ENCODE measurements at regions not wholly inside any gene's neighbourhood (a gene's known extent, or its start where the extent isn't known, plus 50 kb on each side); places are given as distances from the start of the nearest gene placed in this dataset.

DNA sequence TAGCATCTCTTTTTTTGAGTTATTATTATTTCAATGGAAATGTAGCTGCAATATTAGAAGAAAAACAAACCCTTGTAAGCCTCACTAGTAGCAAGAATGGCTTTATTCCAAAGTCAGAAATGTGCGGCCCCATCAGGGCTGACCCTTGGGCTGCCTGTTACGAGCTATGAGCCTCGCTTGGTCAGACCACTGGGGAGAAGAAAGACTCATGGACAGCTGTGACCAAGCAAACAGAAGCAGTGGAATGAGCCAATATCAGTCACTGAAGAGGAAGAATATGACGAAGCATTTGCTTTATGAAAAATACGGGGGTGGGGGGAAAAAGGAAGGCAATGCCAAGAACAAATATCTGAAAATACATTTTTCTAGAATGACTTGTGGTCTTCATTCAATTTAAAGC lies 504.5 kb downstream of the LMO4 start:
- peak overlapping the region; percentile 85 for H2AFZ ChIP-seq (ENCODE audit: low read length, unreplicated experiment)
- H3K4me3 ChIP-seq (ENCODE audit: low read depth, low read length) = peak overlapping the region; percentile 2
- H3K27me3 ChIP-seq (ENCODE audit: insufficient read depth, low read length) = no peaks in the 10 kb centered on the region
- no peaks in the 10 kb centered on the region for H3K79me2 ChIP-seq (ENCODE audit: control insufficient read depth, insufficient read depth, low read length, unreplicated experiment)
- peaks cover 12% of the 10 kb centered on the region for H3K4me1 ChIP-seq (ENCODE audit: control insufficient read depth, insufficient read depth, low read length, unreplicated experiment)
- peak overlapping the region; percentile 44 for H3K27ac ChIP-seq (ENCODE audit: low read depth, low read length)
- H3K36me3 ChIP-seq (ENCODE audit: insufficient read depth, low read length) = no peaks in the 10 kb centered on the region

DNA sequence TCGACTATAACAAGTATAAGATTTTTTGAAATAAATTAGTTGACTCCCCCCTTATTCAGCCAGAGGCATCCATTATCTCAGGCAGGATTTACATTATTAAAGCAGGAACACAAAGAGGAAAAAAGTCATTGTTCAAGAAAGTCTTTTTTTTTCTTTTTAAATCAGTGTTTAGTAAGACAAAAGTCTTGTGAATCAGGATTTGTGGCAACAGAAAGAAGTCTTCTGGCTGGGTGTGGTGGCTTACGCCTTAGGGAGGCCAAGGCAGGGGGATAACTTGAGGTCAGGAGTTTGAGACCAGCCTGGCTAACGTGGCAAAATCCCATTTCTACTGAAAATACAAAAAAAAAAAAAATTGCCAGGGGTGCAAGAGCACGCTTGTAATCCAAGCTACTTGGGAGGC lies 505.5 kb downstream of the LMO4 start:
- H3K79me2 ChIP-seq (ENCODE audit: control insufficient read depth, insufficient read depth, low read length, unreplicated experiment) = no peaks in the 10 kb centered on the region
- no peak overlapping the region for H3K4me3 ChIP-seq (ENCODE audit: low read depth, low read length)
- H2AFZ ChIP-seq (ENCODE audit: low read length, unreplicated experiment) = no peak overlapping the region
- no peaks in the 10 kb centered on the region for H3K36me3 ChIP-seq (ENCODE audit: insufficient read depth, low read length)
- no peaks in the 10 kb centered on the region for H3K27me3 ChIP-seq (ENCODE audit: insufficient read depth, low read length)
- H3K4me1 ChIP-seq (ENCODE audit: control insufficient read depth, insufficient read depth, low read length, unreplicated experiment) = peaks cover 12% of the 10 kb centered on the region
- no peak overlapping the region for H3K27ac ChIP-seq (ENCODE audit: low read depth, low read length)

GRCh38 chr1:87834941-87835340 lies 506.3 kb downstream of the LMO4 start:
- Histone ChIP-seq H2AFZ (ENCODE audit: low read length, unreplicated experiment) (no peak overlapping the region), H3K79me2 (ENCODE audit: control insufficient read depth, insufficient read depth, low read length, unreplicated experiment) (no peaks in the 10 kb centered on the region), H3K27me3 (ENCODE audit: insufficient read depth, low read length) (no peaks in the 10 kb centered on the region), H3K36me3 (ENCODE audit: insufficient read depth, low read length) (no peaks in the 10 kb centered on the region), H3K4me1 (ENCODE audit: control insufficient read depth, insufficient read depth, low read length, unreplicated experiment) (peaks cover 12% of the 10 kb centered on the region), H3K4me3 (ENCODE audit: low read depth, low read length) (no peak overlapping the region), H3K27ac (ENCODE audit: low read depth, low read length) (no peak overlapping the region)

GRCh38 chr1:87840767-87841166 lies 512.1 kb downstream of the LMO4 start:
- Histone ChIP-seq H3K27ac (ENCODE audit: low read depth, low read length) (no peak overlapping the region), H3K4me3 (ENCODE audit: low read depth, low read length) (no peak overlapping the region), H3K36me3 (ENCODE audit: insufficient read depth, low read length) (no peaks in the 10 kb centered on the region), H3K4me1 (ENCODE audit: control insufficient read depth, insufficient read depth, low read length, unreplicated experiment) (no peaks in the 10 kb centered on the region), H2AFZ (ENCODE audit: low read length, unreplicated experiment) (no peak overlapping the region), H3K79me2 (ENCODE audit: control insufficient read depth, insufficient read depth, low read length, unreplicated experiment) (no peaks in the 10 kb centered on the region), H3K27me3 (ENCODE audit: insufficient read depth, low read length) (no peaks in the 10 kb centered on the region)

DNA sequence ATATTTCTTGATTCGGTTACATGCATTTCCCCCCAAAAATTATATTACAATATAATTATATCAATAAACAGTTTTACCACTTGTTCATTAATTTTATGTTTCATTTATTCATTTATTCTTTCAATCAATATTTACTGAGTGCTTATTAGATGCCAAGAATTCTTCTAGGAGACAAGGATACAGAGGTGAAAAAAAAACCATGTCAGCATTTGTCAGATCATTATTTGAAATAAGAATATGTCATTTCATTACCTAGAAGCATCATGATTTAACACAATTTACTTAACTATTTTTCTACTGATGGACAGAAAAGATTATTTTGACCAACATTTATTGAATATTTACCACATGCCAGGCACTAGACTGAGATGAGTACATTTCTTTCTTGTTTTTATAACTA lies 512.7 kb downstream of the LMO4 start:
- Histone ChIP-seq H3K4me1 (ENCODE audit: control insufficient read depth, insufficient read depth, low read length, unreplicated experiment) (no peaks in the 10 kb centered on the region), H2AFZ (ENCODE audit: low read length, unreplicated experiment) (no peak overlapping the region), H3K27ac (ENCODE audit: low read depth, low read length) (no peak overlapping the region), H3K27me3 (ENCODE audit: insufficient read depth, low read length) (no peaks in the 10 kb centered on the region), H3K79me2 (ENCODE audit: control insufficient read depth, insufficient read depth, low read length, unreplicated experiment) (no peaks in the 10 kb centered on the region), H3K4me3 (ENCODE audit: low read depth, low read length) (no peak overlapping the region), H3K36me3 (ENCODE audit: insufficient read depth, low read length) (no peaks in the 10 kb centered on the region)

GRCh38 chr1:87842156-87842555 lies 513.5 kb downstream of the LMO4 start:
- no peak overlapping the region for H3K27ac ChIP-seq (ENCODE audit: low read depth, low read length)
- no peaks in the 10 kb centered on the region for H3K36me3 ChIP-seq (ENCODE audit: insufficient read depth, low read length)
- H3K4me1 ChIP-seq (ENCODE audit: control insufficient read depth, insufficient read depth, low read length, unreplicated experiment) = no peaks in the 10 kb centered on the region
- no peaks in the 10 kb centered on the region for H3K79me2 ChIP-seq (ENCODE audit: control insufficient read depth, insufficient read depth, low read length, unreplicated experiment)
- no peaks in the 10 kb centered on the region for H3K27me3 ChIP-seq (ENCODE audit: insufficient read depth, low read length)
- no peak overlapping the region for H3K4me3 ChIP-seq (ENCODE audit: low read depth, low read length)
- no peak overlapping the region for H2AFZ ChIP-seq (ENCODE audit: low read length, unreplicated experiment)

DNA sequence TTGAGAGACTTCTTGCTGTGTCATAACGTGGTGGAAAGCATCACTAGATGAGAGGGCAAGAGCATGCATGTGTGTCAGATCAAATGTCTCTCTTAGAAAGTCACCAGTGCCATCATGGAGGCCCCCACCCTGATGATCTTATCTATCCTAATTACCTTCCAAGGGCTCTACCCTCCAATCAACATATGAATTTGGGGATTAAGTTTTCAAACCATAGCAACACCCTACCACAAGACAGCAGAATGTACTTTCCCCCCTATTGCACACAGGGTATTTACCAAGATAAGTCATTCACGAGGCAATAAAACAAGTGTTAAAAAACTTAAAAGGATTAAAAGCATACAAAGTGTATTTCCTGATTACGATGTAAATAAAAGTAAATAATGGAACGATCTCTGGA lies 515.6 kb downstream of the LMO4 start:
- no peaks in the 10 kb centered on the region for H3K27me3 ChIP-seq (ENCODE audit: insufficient read depth, low read length)
- H3K36me3 ChIP-seq (ENCODE audit: insufficient read depth, low read length) = no peaks in the 10 kb centered on the region
- H3K79me2 ChIP-seq (ENCODE audit: control insufficient read depth, insufficient read depth, low read length, unreplicated experiment) = no peaks in the 10 kb centered on the region
- H3K4me3 ChIP-seq (ENCODE audit: low read depth, low read length) = no peak overlapping the region
- no peak overlapping the region for H2AFZ ChIP-seq (ENCODE audit: low read length, unreplicated experiment)
- no peak overlapping the region for H3K27ac ChIP-seq (ENCODE audit: low read depth, low read length)
- no peaks in the 10 kb centered on the region for H3K4me1 ChIP-seq (ENCODE audit: control insufficient read depth, insufficient read depth, low read length, unreplicated experiment)

DNA sequence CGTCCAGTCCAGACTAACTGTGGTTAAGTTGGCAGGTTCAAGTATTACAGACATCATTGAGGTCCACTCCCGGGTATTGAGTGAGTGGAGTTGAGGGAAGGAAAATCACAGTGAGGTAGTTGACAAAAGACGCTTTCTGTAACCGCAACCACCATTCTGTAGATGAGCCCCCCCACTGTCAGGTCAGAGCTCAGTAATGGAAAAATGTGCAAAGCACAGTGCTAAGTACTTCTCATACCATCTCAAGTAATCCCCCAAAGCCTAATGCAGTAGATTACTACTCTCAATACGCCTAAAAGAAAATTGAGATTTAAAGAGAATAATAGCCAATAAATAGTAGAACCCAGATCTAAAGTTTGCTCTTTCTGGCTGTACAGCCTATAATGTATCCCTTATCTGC lies 522.8 kb downstream of the LMO4 start:
- no peak overlapping the region for H2AFZ ChIP-seq (ENCODE audit: low read length, unreplicated experiment)
- no peaks in the 10 kb centered on the region for H3K27me3 ChIP-seq (ENCODE audit: insufficient read depth, low read length)
- H3K4me3 ChIP-seq (ENCODE audit: low read depth, low read length) = no peak overlapping the region
- H3K79me2 ChIP-seq (ENCODE audit: control insufficient read depth, insufficient read depth, low read length, unreplicated experiment) = no peaks in the 10 kb centered on the region
- no peaks in the 10 kb centered on the region for H3K36me3 ChIP-seq (ENCODE audit: insufficient read depth, low read length)
- H3K27ac ChIP-seq (ENCODE audit: low read depth, low read length) = no peak overlapping the region
- peaks cover 19% of the 10 kb centered on the region for H3K4me1 ChIP-seq (ENCODE audit: control insufficient read depth, insufficient read depth, low read length, unreplicated experiment)

- Histone ChIP-seq H3K79me2 (ENCODE audit: control insufficient read depth, insufficient read depth, low read length, unreplicated experiment) (no peaks in the 10 kb centered on the region), H3K27ac (ENCODE audit: low read depth, low read length) (no peak overlapping the region), H3K4me3 (ENCODE audit: low read depth, low read length) (no peak overlapping the region), H3K36me3 (ENCODE audit: insufficient read depth, low read length) (no peaks in the 10 kb centered on the region), H2AFZ (ENCODE audit: low read length, unreplicated experiment) (no peak overlapping the region), H3K27me3 (ENCODE audit: insufficient read depth, low read length) (no peaks in the 10 kb centered on the region), H3K4me1 (ENCODE audit: control insufficient read depth, insufficient read depth, low read length, unreplicated experiment) (peaks cover 19% of the 10 kb centered on the region)
Measured at GRCh38 chr1:87852410-87853161, 523.9 kb downstream of the LMO4 start.

GRCh38 chr1:87853576-87854351 lies 525.1 kb downstream of the LMO4 start:
- Histone ChIP-seq H3K79me2 (ENCODE audit: control insufficient read depth, insufficient read depth, low read length, unreplicated experiment) (no peaks in the 10 kb centered on the region), H2AFZ (ENCODE audit: low read length, unreplicated experiment) (peak overlapping the region; percentile 79), H3K36me3 (ENCODE audit: insufficient read depth, low read length) (no peaks in the 10 kb centered on the region), H3K4me1 (ENCODE audit: control insufficient read depth, insufficient read depth, low read length, unreplicated experiment) (peaks cover 19% of the 10 kb centered on the region), H3K27ac (ENCODE audit: low read depth, low read length) (peak overlapping the region; percentile 73), H3K4me3 (ENCODE audit: low read depth, low read length) (peak overlapping the region; percentile 26), H3K27me3 (ENCODE audit: insufficient read depth, low read length) (no peaks in the 10 kb centered on the region)

DNA sequence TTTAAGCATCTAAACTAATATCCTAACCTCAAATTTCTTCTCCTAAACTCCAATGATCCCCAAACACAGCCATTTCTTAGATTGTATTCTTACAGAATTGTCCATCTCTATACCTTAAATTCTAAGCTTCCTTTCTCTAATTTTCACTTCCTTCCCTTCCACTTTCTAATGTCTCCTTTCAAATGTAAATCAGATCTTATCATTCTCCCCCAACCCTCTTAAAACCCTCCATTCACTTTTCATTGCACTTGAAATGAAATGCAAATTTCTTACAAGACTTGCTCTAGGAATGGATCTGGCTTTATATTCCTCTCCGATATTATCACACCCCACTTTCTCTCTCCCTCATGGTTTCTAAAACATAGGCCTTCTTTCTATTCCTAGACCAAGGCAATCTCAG lies 534.6 kb downstream of the LMO4 start:
- no peak overlapping the region for H2AFZ ChIP-seq (ENCODE audit: low read length, unreplicated experiment)
- H3K79me2 ChIP-seq (ENCODE audit: control insufficient read depth, insufficient read depth, low read length, unreplicated experiment) = no peaks in the 10 kb centered on the region
- no peak overlapping the region for H3K4me3 ChIP-seq (ENCODE audit: low read depth, low read length)
- H3K4me1 ChIP-seq (ENCODE audit: control insufficient read depth, insufficient read depth, low read length, unreplicated experiment) = no peaks in the 10 kb centered on the region
- H3K36me3 ChIP-seq (ENCODE audit: insufficient read depth, low read length) = no peaks in the 10 kb centered on the region
- no peak overlapping the region for H3K27ac ChIP-seq (ENCODE audit: low read depth, low read length)
- H3K27me3 ChIP-seq (ENCODE audit: insufficient read depth, low read length) = no peaks in the 10 kb centered on the region
